AG08396 (cell line): ENCODE measurements at regions not wholly inside any gene's neighbourhood (a gene's known extent, or its start where the extent isn't known, plus 50 kb on each side); places are given as distances from the start of the nearest gene placed in this dataset.
"Not testable (repeated sequence)": the region's sequence is repeated elsewhere in the genome, so short reads cannot be mapped to it uniquely, and the experiment has no call there.

Experiments used
- DNase-seq: peaks from one replicate; pipeline ENCODE4 v3.0.0; 2012; ENCODE audit warnings: low spot score, mixed read lengths

DNA sequence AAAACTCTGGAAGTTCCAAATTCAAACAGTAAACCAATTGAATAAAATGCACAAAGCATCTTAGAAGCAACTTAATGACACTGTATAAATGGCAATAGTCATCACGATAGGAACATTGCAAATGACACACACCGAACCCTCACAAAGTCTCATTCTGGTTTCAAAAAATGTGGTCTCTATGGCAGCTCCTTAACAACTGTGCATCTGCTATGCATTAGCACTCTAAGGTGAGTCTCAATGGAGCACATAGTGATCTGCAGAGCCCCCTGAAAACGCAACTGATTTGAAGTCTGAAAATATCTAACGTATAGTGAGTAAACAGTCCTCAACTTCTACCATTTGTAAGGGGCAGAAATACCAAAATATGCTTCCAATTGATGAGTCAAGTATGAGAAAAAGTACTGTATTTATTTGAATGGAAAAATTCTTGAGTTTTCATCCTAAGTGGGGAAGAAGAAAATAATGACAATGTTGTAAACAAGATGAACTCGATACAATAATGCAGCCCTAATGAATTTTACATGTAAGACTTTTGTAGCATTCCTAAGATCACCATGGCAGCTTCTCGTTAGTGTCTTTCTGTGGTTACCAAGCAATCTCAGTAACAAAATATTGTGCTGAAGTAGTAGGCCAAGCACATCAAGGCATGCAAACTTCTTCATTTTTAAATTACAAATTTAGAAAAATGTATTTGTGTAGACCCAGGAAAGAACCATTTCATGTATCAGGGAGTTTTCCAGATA, 517.5 kb upstream of the FAM174A start:
- DNase-seq, result no peak

DNA sequence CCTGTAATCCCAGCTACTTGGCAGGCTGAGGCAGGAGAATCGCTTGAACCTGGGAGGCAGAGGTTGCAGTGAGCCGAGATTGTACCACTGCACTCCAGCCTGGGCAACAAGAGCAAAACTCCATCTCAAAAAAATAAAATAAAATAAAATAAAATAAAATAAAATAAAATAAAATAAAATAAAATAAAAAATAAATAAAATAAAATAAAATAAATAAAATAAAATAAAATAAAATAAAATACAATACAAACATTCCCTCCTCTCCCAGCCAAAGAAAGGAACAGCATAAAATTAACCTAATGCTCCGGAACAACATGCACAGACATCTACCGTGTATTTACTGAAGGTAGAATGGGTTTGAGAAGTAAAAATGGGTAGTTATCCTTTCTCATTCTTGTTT, 521.9 kb upstream of the FAM174A start:
- DNase-seq, result not testable (repeated sequence)

DNA sequence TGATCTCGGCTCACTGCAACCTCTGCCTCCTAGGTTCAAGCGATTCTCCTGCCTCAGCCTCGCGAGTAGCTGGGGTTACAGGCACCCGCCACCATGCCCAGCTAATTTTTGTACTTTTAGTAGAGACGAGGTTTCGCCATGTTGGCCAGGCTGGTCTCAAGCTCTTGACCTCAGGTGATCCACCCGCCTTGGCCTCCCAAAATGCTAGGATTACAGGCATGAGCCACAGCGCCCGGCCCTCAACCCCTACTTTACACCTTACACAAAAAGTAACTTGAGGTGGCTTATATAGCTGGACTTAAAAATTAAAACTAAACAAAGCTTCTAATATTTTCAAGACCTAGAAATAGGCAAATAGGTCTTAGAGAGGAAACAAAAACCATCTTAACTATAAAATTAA, 524.0 kb upstream of the FAM174A start:
- DNase-seq, result not testable (repeated sequence)

DNA sequence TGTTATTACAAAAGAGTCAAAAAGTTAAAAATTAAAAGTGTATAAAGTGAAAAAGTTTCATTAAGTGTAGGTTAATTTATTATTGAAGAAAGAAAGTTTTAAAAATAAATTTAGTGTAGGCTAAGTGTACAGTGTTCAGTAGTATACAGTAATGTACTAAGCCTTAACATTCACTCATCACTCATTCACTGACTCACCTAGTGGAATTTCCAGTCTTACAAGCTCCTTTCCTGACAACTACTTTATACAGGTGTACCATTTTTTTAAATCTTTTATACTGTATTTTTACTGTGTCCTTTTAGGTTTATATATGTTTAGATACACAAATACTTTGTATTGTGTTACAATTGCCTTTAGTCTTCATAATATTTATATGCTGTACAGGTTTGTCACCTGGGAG, 530.2 kb upstream of the FAM174A start:
- DNase-seq, result no peak

DNA sequence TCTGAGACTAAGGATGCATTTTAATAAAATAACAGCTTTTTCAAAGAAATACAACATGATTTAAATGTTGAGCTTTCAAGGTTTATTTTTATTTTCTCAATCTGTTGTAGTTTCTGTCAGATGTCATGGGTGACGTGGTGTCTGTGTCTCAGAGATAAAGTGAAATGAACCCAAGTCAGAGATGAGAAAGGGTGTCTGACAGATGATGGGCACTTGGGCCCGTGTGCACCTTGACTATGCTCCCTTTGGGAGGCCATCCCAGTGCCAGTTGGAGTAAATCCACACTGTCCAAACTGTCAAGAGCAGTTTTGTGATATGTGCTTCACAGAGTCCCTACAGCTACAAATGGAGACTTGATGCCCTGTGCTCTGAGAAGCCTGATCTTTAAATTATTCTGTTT, 536.9 kb upstream of the FAM174A start:
- DNase-seq, result no peak

DNA sequence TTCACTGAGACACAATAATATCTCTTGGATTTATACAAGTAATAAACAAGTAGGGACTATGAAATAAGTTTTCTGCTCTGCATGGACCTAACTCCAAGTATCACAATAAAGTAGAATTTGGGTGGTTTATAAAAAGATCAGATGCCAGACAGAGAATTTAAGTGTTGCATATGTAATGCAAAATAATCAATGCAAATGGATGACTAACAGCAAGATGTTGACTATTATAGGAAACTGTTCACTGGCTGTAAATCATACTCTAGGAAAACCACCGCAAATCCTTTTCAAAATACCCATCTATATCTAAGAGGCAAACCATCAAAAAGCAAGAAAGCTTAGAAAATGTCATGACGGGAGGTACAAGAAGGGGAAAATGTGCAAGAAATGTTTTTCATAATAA, 539.8 kb upstream of the FAM174A start:
- no peak for DNase-seq

DNA sequence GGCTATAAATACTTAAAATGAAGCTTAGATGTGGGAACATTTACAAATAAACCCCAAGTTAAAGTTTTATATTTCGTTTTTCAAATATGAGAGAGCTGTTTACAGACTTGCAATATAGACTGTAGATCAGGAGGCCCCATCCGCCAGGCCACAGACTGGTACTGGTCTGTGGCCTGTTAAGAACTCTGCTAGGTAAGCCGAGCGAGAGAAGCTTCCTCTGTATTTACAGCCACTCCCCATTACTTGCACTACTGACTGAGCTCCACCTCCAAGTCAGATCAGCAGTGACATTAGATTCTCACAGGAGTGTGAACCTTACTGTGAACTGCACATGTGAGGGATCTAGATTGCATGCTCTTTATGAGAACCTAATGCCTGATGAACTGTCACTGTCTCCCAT, 561.4 kb upstream of the FAM174A start:
- no peak for DNase-seq

DNA sequence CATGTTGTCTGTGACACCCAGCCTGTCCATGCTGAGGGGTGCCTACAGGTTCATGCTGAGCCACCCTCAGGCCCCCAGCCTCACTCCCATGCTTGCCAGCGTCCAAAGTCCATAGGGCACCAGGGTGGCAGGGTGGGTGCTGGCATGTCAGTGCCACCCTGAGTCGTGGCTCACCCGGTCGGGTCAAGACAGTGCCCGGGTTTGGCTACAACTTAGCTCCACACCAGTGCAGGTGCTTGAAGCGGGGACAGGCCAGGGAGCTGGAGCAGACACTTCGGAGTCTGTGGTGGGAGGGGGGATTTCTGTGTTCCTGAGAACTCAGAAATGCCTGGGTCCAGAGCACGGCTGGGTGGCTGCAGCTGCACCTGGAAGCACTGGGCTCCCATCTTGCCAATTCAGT, 579.2 kb upstream of the FAM174A start:
- no peak for DNase-seq

DNA sequence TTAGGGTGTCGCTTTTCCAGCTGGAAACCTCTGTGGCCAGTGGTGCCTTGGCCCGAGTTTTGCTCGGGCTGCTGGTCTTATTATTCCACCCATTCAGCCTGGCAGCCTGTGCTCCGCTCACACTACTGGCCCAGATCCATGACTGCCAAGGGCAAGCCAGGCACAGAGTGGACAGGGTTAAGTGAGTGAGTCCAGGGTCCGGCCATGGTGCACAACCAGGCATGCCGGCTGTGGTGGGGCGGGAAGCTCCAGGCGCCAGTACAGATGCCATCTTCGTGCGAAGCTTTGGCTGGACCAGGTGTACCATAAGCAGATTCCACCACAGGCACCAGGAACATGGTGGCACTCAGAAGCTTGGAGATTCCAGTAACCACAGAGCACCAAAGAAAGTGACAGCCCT, 580.2 kb upstream of the FAM174A start:
- DNase-seq, result no peak

DNA sequence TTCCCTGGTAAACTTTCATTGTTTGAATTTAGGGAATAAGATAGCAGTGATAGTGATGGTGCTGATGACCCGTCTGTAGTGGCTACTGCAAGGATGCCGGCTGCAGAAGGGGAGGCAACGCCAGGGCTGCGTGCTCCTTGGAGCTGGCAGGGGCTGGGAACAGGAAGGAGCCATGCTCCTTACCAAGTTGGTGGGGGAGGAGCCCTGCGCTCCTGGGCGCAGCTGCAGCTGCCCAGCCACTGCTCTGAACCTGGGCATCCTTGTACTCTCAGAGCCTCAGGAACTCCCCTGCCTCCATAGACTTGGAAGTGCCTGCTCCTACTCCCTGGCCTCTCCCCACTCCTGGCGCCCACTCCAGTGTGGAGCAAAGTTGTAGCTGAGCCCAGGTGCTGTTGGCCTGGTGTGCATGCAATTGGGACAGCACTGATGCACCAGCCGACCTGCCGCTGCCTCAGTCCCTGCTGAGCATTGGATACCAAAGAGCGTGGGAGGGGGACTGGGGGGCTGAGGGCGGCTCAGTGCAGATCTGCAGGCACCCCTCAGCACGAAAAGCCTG, 585.1 kb upstream of the FAM174A start:
- no peak for DNase-seq

DNA sequence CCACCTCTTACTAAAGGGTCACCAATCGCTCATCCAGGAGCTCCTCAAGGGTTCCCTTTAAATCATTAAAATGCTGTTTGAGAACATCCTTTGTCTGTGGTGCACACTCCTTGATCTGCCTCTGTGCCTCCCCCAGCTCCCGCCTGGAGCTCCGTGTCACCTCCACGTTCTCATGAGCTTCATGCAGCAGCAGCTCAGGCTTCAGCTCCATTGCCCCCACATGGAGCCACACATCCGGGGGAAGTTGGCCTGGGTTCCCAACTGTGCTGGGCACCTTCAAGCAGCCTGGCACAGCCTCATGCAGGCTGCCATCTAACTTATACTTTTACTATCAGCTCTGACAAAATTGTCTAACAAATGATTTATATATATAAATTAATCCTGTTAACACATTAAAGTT, 585.8 kb upstream of the FAM174A start:
- DNase-seq, result no peak

DNA sequence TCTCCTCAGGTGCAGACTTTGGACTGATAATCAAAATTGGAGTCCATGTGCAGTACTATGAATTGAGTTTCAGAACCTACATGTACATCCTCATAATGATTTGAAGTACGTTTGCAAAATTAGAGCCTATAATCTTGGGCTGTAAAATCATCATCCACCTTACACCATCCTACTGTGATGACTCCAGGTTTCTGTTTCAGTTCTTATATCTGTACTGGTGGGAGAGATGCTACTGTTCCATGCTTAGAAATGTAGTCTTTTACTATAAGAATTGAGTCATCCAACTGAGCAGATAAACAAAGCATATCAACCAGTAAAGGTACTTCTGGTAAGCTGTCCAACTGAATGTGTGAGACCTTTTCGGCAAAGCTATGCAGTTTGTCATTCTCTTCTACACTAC, 586.3 kb upstream of the FAM174A start:
- no peak for DNase-seq

DNA sequence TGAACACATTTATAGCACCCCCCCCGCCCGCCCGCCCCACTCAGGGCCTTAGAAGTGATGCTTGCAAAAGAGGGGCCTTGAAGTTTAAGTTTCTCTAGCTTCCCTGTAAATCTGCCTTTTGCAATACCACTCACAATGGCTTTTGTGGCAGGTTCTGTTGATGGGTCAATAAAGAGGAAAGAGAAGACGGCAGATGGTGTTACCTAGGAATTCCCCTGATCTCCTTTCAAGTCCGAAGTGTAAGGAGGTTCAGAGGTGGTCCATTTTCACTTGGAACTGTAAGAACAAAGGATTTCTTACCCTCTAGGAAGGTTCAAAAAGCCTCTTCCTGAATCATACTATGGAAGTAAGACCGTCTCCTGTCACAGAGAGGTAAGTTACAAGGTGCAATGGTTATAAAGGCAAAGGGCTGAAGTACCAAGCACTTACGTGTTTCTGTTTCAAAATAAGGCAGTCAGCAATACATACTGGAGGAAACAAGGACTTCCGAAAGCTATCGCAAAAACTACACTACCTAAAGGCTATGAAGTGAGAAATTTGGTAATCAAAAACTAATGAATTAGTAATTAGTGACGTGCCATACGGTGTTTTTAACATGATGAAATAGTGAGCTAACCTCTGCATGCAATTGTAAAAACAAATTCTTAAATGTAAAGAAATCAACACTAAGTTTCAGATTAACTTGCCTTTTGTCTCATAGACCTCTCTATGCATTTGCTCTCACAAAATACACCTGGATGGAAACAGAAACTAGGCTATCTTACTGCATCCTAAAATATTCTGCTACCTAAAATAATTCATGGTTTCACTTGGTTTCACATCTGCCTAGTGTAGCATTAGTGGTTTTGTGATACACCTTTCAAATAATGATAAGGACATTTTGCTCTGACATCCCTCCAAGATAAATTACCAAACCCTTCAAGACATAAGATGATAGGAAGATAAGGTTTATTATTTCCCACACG, 589.4 kb upstream of the FAM174A start:
- no peak for DNase-seq

DNA sequence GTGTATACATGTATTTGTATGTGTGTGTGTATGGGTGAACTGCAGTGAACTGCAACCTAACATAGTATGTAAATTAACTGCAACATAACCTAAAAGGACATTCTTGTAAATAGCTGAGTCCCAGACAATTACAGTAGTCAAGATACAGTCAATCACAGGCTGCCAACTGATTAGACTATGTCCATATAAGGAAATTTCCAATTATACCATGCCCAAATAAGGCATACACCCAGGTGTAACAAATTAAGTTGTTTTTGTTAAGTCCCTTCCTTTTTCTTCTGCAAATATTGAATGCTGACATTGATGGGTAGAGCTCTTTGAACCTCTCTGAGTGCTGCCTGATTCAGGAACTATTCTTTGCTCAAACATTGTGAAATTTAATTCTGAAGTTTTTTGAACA, 594.6 kb upstream of the FAM174A start:
- DNase-seq, result no peak

DNA sequence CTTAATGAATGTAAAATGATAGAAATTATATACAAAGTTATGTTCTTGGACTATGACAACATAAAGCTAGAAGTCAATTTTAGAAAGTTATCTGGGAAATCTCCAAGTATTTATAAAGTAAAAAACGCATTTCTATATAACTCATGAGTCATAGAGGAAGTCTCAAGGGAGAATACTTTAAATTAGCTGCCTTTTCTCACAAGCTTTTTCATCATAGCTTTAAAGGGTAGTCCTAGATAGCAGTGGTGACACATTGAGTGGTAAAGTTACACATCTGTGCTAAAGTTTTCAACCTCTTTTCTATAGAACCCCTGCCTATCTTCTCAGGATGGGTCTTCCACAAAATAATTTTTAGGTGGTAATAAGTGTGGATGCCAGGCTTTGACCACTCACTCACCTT, 598.3 kb upstream of the FAM174A start:
- no peak for DNase-seq

DNA sequence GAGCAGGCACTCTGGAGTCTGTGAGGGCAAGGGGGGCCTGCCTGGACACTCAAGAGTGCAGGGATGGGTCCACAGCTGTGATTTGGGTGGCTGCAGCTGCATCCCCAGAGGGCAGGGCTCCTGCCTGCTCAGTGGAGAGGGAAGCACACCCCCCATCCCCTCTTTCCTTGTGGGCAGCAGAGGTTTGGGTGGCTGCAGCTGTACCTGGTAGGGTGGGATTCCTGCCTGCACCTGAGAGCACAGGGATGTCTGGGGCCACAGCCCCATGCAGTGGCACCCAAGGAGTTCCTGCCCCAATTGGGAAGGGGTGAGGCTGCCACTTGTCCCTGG, 605.4 kb upstream of the FAM174A start:
- DNase-seq, result no peak

DNA sequence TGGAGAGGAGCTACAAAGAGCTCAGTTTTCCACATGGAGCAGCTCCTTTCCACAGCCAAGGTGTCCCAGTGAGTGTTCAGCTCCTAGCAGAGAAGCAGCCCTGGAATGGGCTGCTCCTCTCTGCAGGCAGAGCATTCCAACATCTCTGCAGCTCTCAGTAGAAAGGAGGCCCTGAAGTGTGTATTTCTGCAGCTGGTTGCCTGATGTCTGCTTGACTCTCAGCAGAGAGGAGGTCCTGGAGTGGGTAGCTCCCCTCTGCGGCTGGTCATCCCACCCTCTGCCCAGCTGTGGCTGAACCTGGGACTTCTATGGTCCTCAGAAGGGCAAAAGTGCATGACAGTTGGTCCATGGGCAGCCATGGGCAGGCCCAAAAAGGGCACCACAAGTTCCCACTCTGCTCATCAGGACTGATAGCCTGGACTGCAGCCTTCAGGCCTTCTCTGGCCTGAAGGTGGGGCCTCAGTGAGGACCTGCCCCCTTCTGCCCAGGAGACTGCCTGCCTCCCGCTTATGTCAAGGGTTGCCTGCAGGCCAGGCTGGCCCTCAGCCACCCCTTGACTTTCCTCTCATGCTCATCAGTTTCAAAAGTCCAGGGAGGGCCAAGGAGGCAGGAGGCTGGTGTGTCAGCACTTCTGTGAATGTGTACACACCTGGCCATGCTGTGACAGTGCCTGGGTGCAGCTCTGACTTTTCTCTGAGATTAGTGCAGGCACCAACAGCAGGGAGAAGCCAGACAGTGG, 605.9 kb upstream of the FAM174A start:
- DNase-seq, result no peak

DNA sequence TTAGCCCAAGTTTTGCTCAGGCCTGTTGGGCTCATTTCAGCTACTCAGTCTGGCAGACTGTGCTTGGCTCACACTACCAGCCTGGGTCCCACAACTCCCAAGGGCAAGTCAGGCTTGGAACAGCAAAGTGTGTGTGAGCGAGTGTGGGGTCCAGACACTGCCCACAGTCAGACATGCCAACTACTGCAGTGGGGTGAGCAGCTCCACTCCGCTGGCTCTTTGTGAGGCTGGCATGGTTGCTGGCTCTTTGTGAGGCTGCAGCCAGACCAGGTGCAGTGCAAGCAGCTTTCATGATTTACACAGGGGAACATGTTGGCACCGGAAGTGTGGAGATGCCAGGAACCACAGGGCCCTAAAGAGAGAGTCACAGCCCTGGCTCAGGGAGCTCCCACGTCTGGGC, 606.7 kb upstream of the FAM174A start:
- DNase-seq, result no peak

DNA sequence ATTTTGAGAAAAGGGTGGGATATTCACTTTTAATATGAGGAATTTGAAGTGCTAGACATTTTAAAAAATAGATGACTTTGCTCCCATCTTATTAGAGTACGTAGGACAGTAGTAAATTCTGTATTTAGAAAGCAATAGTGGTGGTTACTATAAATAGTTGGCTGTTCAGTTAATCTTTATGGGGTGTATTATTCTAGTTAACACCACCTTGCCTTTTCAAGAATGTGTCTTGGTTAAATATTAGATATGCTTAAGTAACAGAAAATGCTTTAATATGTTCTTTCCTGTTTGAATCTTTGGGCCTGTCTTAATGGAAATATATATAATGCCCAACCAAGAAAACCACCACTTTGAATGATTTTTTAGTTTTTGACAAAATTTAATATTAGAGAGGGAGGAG, 608.7 kb upstream of the FAM174A start:
- DNase-seq, result no peak

DNA sequence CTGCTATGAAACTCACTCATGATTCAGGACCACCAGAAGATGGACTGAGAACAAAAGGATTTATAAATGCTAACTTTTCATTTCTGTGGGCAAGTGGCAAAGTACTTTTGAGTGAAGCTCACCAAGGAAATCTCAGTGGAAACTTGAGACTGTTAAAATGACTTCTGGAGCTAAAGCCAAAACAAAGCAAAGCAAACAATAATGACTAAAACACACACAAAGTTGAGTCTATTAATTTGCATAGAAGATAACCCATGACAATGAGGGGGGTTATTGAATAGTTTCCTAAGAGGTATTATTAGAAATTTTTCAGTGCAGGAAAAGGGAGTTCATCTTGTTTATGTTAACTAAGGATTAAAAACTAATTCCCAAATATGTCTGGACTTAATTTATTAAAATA, 612.8 kb upstream of the FAM174A start:
- DNase-seq, result no peak

DNA sequence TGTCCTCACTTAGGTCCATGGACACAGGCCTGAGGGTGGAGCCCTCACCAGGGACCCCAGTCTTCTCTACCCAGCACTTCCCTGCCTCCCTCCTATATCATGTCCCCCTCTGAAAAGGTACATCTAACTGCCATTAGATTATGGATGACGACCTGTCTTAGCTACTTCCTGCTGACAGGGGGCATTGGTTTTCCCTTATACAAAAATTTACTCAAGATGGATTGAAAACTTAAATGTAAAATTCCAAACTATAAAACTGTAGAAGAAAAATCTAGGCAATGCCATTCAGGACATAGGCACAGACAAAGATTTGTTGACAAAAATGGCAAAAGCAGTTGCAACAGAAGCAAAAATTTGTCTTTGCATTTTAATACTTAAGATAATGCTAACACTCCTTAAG, 623.2 kb upstream of the FAM174A start:
- DNase-seq, result no peak

DNA sequence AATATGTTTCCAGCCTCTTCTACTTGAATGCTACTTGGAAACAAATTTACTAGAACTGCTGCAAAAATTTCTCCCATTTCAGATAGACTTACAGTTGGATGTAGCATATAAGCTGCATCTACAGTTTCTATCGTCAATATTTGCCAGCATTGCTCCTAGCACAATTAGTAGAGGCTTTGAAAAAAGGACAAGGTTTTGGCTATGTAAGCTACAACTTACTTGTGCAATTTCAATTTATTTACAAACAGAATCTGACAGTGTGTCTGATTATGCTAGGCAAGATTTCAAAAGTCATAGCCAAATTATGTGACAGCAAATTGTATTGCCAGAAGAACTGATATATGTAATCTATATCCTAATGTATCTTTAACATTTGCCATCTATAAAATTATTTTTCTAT, 628.4 kb upstream of the FAM174A start:
- no peak for DNase-seq

DNA sequence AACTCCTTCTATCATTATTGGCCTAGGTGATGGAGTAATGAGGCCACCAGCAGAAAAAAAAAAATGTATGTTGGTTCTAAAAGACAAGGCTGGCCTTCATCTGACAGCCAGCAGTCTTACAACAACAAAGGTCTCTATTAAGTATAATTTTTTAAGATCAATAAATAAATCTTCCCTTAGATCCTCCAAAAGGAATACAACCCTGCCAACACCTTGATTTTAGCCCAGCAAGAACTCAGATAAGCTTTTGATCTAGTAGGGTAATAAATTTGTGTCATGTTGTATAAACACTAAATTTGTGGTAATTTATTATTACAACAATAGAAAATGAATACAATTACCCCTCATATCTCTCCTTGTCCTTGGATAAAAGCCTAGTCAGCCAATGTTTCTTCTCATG, 633.2 kb upstream of the FAM174A start:
- no peak for DNase-seq
